Endodermal cell (in vitro differentiated cells): ENCODE measurements at regions not wholly inside any gene's neighbourhood (a gene's known extent, or its start where the extent isn't known, plus 50 kb on each side); places are given as distances from the start of the nearest gene placed in this dataset.

Experiments used
- DNase-seq: peaks from one replicate; pipeline ENCODE4 v3.0.0-alpha.2; 2017
- H3K27ac ChIP-seq: 2 replicates; pipeline ENCODE4 v1.5.1; 2013; ENCODE audit warnings: mild to moderate bottlenecking, low read depth, low read length, moderate library complexity
- H3K27me3 ChIP-seq: 2 replicates; pipeline ENCODE4 v1.6.1; 2013; ENCODE audit warnings: mild to moderate bottlenecking, low read length, moderate library complexity; ENCODE audit not compliant: insufficient read depth, control insufficient read depth, poor library complexity, severe bottlenecking
- H3K36me3 ChIP-seq: 2 replicates; pipeline ENCODE4 v1.7.0; 2013; ENCODE audit warnings: mild to moderate bottlenecking, low read length, moderate library complexity; ENCODE audit not compliant: control insufficient read depth, insufficient read depth
- H3K4me1 ChIP-seq: one replicate; pipeline ENCODE4 v1.7.0; 2013; ENCODE audit warnings: low read length; ENCODE audit not compliant: control insufficient read depth, insufficient read depth
- H3K4me3 ChIP-seq: 2 replicates; pipeline ENCODE4 v1.5.1; 2013; ENCODE audit warnings: mild to moderate bottlenecking, low read length, moderate library complexity
- H3K9ac ChIP-seq: 2 replicates; pipeline ENCODE4 v1.6.1; 2013; ENCODE audit warnings: mild to moderate bottlenecking, low read length, moderate library complexity; ENCODE audit not compliant: poor library complexity, severe bottlenecking; ENCODE audit errors: extremely low read depth
- H3K9me3 ChIP-seq: 2 replicates; pipeline ENCODE4 v1.6.1; 2013; ENCODE audit warnings: mild to moderate bottlenecking, low read length, moderate library complexity; ENCODE audit not compliant: control insufficient read depth
- H3K27ac Mint-ChIP-seq: 2 replicates; pipeline ENCODE4 v1.8.0; 2020; ENCODE audit warnings: mixed read lengths
- H3K27me3 Mint-ChIP-seq: 2 replicates; pipeline ENCODE4 v1.8.0; 2021; ENCODE audit warnings: mild to moderate bottlenecking, mixed read lengths; ENCODE audit not compliant: insufficient read depth
- H3K36me3 Mint-ChIP-seq: 2 replicates; pipeline ENCODE4 v1.8.0; 2020; ENCODE audit warnings: low read depth, mixed read lengths
- H3K4me1 Mint-ChIP-seq: 2 replicates; pipeline ENCODE4 v1.8.0; 2020; ENCODE audit warnings: mixed read lengths
- H3K4me3 Mint-ChIP-seq: 2 replicates; pipeline ENCODE4 v1.8.0; 2020; ENCODE audit warnings: mild to moderate bottlenecking, moderate library complexity, mixed read lengths
- H3K9me3 Mint-ChIP-seq: 2 replicates; pipeline ENCODE4 v1.8.0; 2020; ENCODE audit warnings: mild to moderate bottlenecking, mixed read lengths
- WGBS, 2 experiments: methylation state at CpG; one replicate each; pipeline versions ENCODE4 v1.1.5 to v1.1.7; 2013; ENCODE audit warnings: missing lambda C conversion rate in 2 of 2, mixed read lengths in 1 of 2; ENCODE audit not compliant: insufficient coverage in 1 of 2, insufficient read length in 1 of 2; 5-methylcytosine and 5-hydroxymethylcytosine counted together
- TF ChIP-seq, protein P1 (sequence below): fragments of 200-600 bp; sonication (generic); conservative IDR thresholded peaks from 2 replicates; pipeline ENCODE4 v1.5.0; 2021; ENCODE audit warnings: antibody characterized with exemption, mild to moderate bottlenecking

- Histone ChIP-seq H3K4me1 (no peaks in the 10 kb centered on the region), H3K4me3 (no peak overlapping the region), H3K27me3 (no peaks in the 10 kb centered on the region), H3K27ac (no peak overlapping the region), H3K36me3 (no peaks in the 10 kb centered on the region), H3K9ac (no peak overlapping the region), H3K9me3 (no peaks in the 10 kb centered on the region)
- peak; percentile 21 for DNase-seq
- no peak overlapping the region for H3K4me3 Mint-ChIP-seq
- H3K27me3 Mint-ChIP-seq = no peaks in the 10 kb centered on the region
- no peak overlapping the region for H3K27ac Mint-ChIP-seq
- no peaks in the 10 kb centered on the region for H3K4me1 Mint-ChIP-seq
- WGBS, 2 experiments = 92 to 94% methylated on average over 5 to 12 of the region's 12 CpGs
- H3K36me3 Mint-ChIP-seq = no peaks in the 10 kb centered on the region
- H3K9me3 Mint-ChIP-seq = no peaks in the 10 kb centered on the region
- TF ChIP-seq, protein P1, sequence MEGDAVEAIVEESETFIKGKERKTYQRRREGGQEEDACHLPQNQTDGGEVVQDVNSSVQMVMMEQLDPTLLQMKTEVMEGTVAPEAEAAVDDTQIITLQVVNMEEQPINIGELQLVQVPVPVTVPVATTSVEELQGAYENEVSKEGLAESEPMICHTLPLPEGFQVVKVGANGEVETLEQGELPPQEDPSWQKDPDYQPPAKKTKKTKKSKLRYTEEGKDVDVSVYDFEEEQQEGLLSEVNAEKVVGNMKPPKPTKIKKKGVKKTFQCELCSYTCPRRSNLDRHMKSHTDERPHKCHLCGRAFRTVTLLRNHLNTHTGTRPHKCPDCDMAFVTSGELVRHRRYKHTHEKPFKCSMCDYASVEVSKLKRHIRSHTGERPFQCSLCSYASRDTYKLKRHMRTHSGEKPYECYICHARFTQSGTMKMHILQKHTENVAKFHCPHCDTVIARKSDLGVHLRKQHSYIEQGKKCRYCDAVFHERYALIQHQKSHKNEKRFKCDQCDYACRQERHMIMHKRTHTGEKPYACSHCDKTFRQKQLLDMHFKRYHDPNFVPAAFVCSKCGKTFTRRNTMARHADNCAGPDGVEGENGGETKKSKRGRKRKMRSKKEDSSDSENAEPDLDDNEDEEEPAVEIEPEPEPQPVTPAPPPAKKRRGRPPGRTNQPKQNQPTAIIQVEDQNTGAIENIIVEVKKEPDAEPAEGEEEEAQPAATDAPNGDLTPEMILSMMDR = no peak
Measured at GRCh38 chr5:1748271-1748670, 51.4 kb downstream of the MRPL36 start.

- no peaks in the 10 kb centered on the region for H3K9me3 Mint-ChIP-seq
- H3K36me3 Mint-ChIP-seq = no peaks in the 10 kb centered on the region
- DNase-seq = no peak
- H3K27ac Mint-ChIP-seq = no peak overlapping the region
- Histone ChIP-seq H3K9ac (no peak overlapping the region), H3K27me3 (no peaks in the 10 kb centered on the region), H3K9me3 (no peaks in the 10 kb centered on the region), H3K36me3 (no peaks in the 10 kb centered on the region), H3K4me3 (no peak overlapping the region), H3K27ac (no peak overlapping the region), H3K4me1 (no peaks in the 10 kb centered on the region)
- no peak overlapping the region for H3K4me3 Mint-ChIP-seq
- H3K4me1 Mint-ChIP-seq = no peaks in the 10 kb centered on the region
- H3K27me3 Mint-ChIP-seq = no peaks in the 10 kb centered on the region
- TF ChIP-seq, protein P1 = no peak
- 91 to 95% methylated on average over 3 to 5 of the region's 5 CpGs for WGBS, 2 experiments
Measured at GRCh38 chr5:1747803-1748085, 51.9 kb downstream of the MRPL36 start.

GRCh38 chr5:1747079-1747802, 52.4 kb downstream of the MRPL36 start:
- H3K4me1 Mint-ChIP-seq = no peaks in the 10 kb centered on the region
- H3K9ac ChIP-seq = no peak overlapping the region
- TF ChIP-seq, protein P1 = no peak
- H3K27me3 ChIP-seq = no peaks in the 10 kb centered on the region
- DNase-seq = peak; percentile 22
- H3K9me3 ChIP-seq = no peaks in the 10 kb centered on the region
- H3K36me3 Mint-ChIP-seq = no peaks in the 10 kb centered on the region
- H3K4me3 Mint-ChIP-seq = no peak overlapping the region
- H3K9me3 Mint-ChIP-seq = peaks cover under 1% of the 10 kb centered on the region
- H3K27me3 Mint-ChIP-seq = peaks cover under 1% of the 10 kb centered on the region
- 93 to 97% methylated on average over 7 to 24 of the region's 24 CpGs for WGBS, 2 experiments
- no peak overlapping the region for H3K27ac ChIP-seq
- H3K4me1 ChIP-seq = no peaks in the 10 kb centered on the region
- no peak overlapping the region for H3K4me3 ChIP-seq
- no peak overlapping the region for H3K27ac Mint-ChIP-seq
- no peaks in the 10 kb centered on the region for H3K36me3 ChIP-seq
